ENCODE measurements at regions not wholly inside any gene's neighbourhood (a gene's known extent, or its start where the extent isn't known, plus 50 kb on each side); places are given as distances from the start of the nearest gene placed in this dataset.

GRCh38 chr10:130461631-130462030 lies 325.4 kb downstream of the GLRX3 start:
- Histone ChIP-seq H3K18ac (ENCODE audit: insufficient read length, low read depth, low read length) (no peak overlapping the region), H3K4me1 (ENCODE audit: insufficient read depth, low read length) (no peaks in the 10 kb centered on the region; the same call in 1 of the 2 replicates), H2BK5ac (ENCODE audit: insufficient read length, low read length) (no peak overlapping the region), H3K23me2 (ENCODE audit: insufficient read length, low read depth, low read length, poor library complexity, severe bottlenecking) (no peaks in the 10 kb centered on the region), H3K9ac (ENCODE audit: extremely low read depth, insufficient read length, low read length) (no peak overlapping the region), H3K9me3 (ENCODE audit: control insufficient read depth, low read depth, low read length) (no peaks in the 10 kb centered on the region), H3K27me3 (ENCODE audit: insufficient read depth, low read length) (no peaks in the 10 kb centered on the region), H2BK15ac (ENCODE audit: low read depth, low read length) (no peak overlapping the region), H3T11ph (ENCODE audit: low read length) (no peak overlapping the region), H2AK5ac (ENCODE audit: insufficient read length, low read length) (no peak overlapping the region), H2BK12ac (ENCODE audit: insufficient read length, low read depth, low read length) (no peak overlapping the region), H3K79me1 (ENCODE audit: insufficient read depth, low read depth, low read length, poor library complexity, severe bottlenecking) (no peaks in the 10 kb centered on the region), H2BK20ac (ENCODE audit: low read depth, low read length, poor library complexity, severe bottlenecking) (no peak overlapping the region), H4K5ac (ENCODE audit: insufficient read length, low read depth, low read length) (no peak overlapping the region), H3K14ac (ENCODE audit: insufficient read depth, low read length) (no peak overlapping the region), H3K79me2 (ENCODE audit: insufficient read depth, low read length) (no peaks in the 10 kb centered on the region), H2AFZ (ENCODE audit: low read length) (no peak overlapping the region), H3K23ac (ENCODE audit: insufficient read length, low read depth, low read length) (no peak overlapping the region), H3K4me2 (ENCODE audit: insufficient read depth, insufficient read length, low read length) (no peak overlapping the region), H3K4ac (ENCODE audit: low read depth, low read length) (no peak overlapping the region), H4K20me1 (ENCODE audit: control insufficient read depth, insufficient read depth, insufficient read length) (no peaks in the 10 kb centered on the region), H4K8ac (replicated peaks; ENCODE audit: insufficient read length, low read depth, low read length) (no peak overlapping the region), H4K91ac (ENCODE audit: insufficient read length, low read depth, low read length) (no peak overlapping the region), H3K27ac (ENCODE audit: insufficient read length, low read depth, low read length) (no peak overlapping the region), H3K56ac (ENCODE audit: insufficient read length, low read depth, low read length) (no peak overlapping the region), H2BK120ac (ENCODE audit: low read depth, low read length, poor library complexity, severe bottlenecking) (no peak overlapping the region)
- Mint-ChIP-seq H3K9me3 (peaks cover 2 to 6% of the 10 kb centered on the region in 2 experiments; a peak in 2 of 5 replicates), H3K27me3 (ENCODE audit: low read depth) (peaks cover 7% of the 10 kb centered on the region), H3K4me3 (no peak overlapping the region), H3K4me1 (peaks cover 9% of the 10 kb centered on the region in 2 experiments), H3K27ac (no peak overlapping the region), H3K36me3 (ENCODE audit: insufficient read depth in 1 of 3, low read depth in 3 of 3) (no peaks in the 10 kb centered on the region; a peak in 2 of 7 replicates)
- no peak for TF ChIP-seq CTCF (conservative IDR thresholded peaks at IDR 0.05)
- no peak for DNase-seq
- WGBS (ENCODE audit: extremely low coverage, insufficient read length, low lambda C conversion rate), result no CpG with 5 or more reads among the region's 6 CpGs

All from H9 (cell line).